PC-9 (cell line): ENCODE measurements at regions not wholly inside any gene's neighbourhood (a gene's known extent, or its start where the extent isn't known, plus 50 kb on each side); places are given as distances from the start of the nearest gene placed in this dataset.

Source experiments
- CTCF ChIP-seq: fragments of 200-600 bp; sonication (generic); conservative IDR thresholded peaks from 2 replicates; pipeline ENCODE4 v1.6.1; 2017; ENCODE audit warnings: mixed run types, antibody characterized with exemption, mild to moderate bottlenecking, moderate library complexity
- EZH2 ChIP-seq: fragments of 200-600 bp; sonication (generic); IDR thresholded peaks from 2 replicates; pipeline ENCODE4 v1.8.0; 2017; ENCODE audit warnings: antibody characterized with exemption, low read depth

GRCh38 chr21:18117176-18117575 lies 127.5 kb upstream of the CHODL start:
- TF ChIP-seq CTCF (no peak), EZH2 (no peak)
